Fibroblast of skin of scalp (primary cell): ENCODE measurements at regions not wholly inside any gene's neighbourhood (a gene's known extent, or its start where the extent isn't known, plus 50 kb on each side); places are given as distances from the start of the nearest gene placed in this dataset.

Experiments used
- DNase-seq: peaks from one replicate; pipeline ENCODE4 v3.0.0-alpha.2; 2013

- no peak for DNase-seq
Observed at GRCh38 chr6:90936286-90936685, 349.4 kb upstream of the MAP3K7 start.

GRCh38 chr6:90934966-90935365 is 348.1 kb upstream of the MAP3K7 start:
- DNase-seq = no peak

DNA sequence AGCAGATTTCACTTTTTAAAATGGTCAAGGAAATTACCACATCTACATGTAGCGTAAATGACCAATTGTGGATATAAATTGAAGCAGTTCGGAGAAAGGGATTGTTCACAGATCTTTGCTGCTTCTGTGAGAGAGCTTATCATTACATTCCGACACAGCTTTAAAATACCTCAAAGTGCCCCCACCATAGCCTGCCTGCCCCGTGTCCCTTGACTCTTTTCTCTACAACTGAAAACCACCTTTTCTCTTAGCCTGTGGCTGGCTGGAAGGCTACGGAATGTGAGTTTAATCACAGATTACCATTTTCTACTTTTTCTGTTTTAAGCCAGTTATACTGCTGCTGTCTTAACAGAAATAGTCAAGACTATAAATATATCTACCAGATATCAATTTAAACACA is 347.2 kb upstream of the MAP3K7 start:
- no peak for DNase-seq

DNA sequence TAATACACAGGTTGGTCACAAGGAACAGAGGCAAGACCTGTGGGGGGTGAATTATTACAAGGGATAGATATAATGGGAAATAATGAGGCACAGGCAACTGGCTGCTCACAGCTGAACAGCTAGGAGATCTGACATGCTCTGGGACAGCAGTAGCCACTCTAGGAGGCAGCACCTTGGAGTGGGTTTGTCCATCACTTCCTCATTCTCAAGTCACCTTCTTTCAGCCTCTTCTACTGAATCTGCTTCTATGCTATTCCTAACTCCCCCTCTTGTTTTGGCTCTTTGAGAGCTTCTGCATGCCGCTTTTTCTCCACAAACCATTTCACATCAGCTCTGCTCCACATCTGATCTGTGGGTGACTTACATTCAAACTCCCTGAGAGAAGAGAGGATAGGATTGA is 345.5 kb upstream of the MAP3K7 start:
- DNase-seq = no peak

GRCh38 chr6:90928051-90928450 is 341.2 kb upstream of the MAP3K7 start:
- DNase-seq = no peak

GRCh38 chr6:90925726-90926125 is 338.9 kb upstream of the MAP3K7 start:
- DNase-seq = no peak

DNA sequence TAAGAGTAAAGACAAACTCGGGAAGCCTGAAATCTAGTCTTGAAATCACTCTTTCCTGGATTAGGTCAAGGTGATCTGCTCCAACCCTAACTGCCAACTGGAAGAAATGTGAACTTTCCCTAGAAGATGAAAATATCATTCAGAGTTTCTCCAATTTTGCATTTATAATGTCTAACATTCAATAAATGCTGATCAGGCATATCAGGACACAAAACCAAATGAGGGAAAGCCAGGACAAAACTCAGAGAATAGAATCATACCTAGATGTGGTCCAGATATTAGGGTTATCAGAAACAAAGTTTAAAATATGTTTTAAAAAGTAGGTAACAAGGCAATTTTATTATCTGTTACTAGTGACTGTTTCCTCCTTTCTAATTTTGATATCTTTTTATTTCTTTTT is 335.5 kb upstream of the MAP3K7 start:
- DNase-seq = no peak

DNA sequence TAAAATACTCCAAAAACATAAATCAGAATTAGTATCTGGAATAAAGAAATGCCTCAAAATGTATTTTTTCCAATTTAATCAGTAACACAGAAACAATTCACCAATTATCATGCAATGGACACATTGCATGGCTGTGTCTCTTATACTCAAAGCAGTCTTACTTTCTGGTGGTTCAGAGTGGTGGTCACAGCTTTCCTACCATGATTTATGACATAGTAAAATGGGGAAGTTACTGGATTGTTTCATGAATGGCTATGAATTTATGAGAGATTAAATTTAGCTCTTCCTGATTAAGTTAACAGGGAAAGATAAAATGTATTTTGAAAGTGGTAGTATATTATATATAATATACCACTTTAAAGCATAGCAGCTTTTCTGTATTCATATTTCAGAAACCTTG is 331.5 kb upstream of the MAP3K7 start:
- DNase-seq = no peak

DNA sequence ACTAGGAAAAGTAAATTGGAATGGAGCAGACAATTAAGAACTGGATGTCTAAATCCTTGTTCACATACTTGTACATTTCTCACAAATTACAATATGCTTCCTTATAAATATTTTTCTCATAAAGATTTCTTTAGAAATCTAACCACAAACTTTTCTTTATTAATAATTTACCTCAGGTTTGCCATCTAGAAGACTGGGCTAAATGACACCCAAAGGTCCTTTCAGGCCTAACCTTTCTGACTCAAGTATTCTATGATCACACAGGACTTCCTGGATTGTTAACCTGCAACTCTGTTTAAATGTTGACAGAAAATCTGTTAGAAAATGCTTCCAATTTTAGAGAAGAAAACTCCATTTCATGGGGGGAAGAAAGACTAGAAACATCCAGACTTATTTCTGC is 330.5 kb upstream of the MAP3K7 start:
- no peak for DNase-seq

DNA sequence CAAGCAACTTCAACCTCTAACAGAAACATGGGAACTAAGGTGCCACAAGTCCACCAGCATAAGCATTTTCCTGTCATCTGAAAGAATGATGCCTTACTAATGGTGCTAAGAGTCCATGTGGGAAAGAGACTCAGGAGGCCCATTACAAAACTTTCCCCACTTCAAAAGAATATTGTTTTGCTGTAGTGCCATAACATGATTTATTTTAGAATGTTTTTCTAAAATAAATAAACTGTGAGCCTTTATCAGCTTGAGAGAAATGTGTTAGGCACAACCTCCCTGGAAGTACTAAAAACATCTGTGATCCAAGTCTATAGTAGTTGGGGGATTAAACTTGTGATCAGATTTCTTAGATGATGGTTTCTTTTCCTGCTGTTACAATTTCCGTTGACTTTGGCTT is 330.1 kb upstream of the MAP3K7 start:
- no peak for DNase-seq

DNA sequence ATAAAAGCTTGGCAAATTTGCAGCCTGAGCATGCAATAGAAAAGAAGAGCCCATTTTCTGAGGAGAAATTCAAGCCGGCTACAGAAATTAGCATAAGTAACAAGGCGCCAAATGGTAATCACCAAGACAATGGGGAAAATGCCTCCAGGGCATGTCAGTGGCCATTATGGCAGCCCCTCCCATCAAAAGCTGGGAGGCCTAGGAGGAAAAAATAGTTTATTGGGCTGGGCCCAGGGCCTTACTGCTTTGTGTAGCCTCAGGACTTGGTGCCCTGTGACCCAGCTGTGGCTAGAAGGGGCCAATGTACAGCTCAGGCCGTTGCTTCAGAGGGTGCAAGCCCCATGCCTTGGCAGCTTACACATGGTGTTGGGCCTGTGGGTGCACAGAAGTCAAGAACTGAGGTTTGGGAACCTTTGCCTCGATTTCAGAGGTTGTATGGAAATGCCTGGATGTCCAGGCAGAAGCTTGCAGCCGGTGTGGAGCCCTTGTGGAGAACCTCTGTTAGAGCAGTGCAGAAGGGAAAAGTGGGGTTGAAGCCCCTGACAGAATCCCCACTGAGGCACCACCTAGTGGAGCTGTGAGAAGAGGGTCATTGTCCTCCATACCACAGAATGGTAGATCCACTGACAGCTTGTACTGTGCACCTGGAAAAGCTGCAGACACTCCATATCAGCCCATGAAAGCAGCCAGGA is 328.5 kb upstream of the MAP3K7 start:
- no peak for DNase-seq

DNA sequence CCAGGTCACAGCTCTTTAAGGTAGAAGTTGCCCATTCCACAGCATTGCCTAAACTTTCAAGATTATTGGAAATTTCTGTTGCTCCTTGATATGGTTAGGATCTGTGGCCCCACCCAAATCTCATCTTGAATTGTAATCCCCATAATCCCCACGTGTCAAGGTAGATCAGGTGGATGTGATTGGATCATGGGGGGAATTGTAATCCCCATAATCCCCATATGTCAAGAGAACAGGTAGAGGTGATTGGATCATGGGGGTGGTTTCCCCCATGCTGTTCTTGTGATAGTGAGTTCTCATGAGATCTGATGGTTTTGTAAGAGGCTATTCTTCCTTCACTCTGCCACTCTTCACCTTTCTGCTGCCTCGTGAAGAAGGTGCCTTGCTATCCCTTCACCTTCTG is 327.4 kb upstream of the MAP3K7 start:
- no peak for DNase-seq

- DNase-seq = no peak
Observed at GRCh38 chr6:90913266-90913960, 326.5 kb upstream of the MAP3K7 start.

DNA sequence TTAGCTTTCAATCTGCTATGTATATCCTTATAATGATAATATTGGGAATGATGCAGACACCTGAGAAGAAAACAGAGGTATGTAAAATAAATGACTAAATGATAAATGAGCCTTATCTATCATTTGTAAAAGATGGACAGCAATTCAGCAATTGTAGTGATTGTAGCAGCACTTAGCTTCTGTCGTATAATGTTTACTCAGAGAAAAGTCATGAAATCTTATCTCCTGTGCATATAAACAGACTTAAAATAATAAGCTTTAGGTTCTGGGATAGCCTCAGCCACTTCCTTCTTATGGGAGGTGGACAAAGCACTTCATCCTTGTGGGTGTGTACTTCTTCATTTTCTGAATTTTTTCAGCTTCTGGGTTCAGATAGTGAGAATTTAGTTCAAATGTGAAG is 324.8 kb upstream of the MAP3K7 start:
- no peak for DNase-seq

DNA sequence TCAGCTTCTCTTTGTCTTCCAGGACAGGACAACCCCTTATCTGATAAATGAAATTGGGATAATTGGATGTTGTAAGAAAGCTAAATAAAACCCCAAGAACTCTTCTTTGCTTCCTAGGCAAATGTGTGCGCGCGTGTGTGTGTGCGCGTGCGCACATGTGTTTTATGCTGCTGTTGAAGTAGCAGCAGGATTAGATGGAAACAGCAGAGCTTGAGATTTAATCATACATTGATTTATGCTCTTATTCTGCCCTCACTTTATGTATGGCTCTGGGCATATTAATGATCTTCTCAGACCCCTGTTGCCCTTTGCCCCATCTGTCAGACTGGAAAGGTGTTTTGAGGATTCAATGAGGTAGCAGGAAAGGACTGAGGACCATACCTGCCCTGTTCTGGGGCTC is 324.0 kb upstream of the MAP3K7 start:
- no peak for DNase-seq

GRCh38 chr6:90907931-90908655 is 321.2 kb upstream of the MAP3K7 start:
- no peak for DNase-seq

DNA sequence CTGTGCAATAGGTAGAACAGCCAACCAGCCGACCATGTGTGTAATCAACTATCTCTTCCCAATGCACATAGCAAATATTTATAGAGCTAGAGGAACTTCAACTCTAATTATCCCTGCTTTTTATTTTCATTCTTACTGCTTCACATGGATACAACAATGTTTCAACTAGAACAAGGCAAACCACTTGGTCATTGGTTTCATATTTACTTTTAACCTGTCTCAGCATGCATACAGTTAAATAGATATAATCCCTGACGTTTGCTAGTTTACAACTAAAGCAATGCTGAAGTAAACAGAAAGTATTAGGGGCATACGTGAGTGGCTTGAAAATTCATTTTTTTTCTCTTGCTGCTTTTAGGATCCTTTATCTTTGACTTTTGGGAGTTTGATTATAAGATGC is 318.5 kb upstream of the MAP3K7 start:
- DNase-seq = no peak

DNA sequence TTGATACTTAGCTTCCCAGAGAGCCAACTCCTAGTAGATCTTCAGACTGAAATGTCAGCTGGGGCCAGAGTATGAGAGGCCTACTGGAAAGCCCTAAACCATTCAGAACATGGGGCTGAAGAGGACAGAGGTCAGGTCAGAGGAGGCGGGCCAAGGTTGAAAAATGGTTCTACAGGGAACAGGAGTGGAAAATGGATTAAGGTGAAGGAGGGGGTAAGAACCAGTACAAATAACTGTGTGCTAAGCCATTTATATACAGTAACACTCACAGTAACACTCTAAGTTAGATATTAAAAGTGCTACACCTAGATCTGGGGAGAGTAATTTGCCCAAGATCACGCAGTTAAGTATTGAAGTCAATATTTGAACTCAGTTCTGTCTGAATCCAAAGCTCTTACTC is 313.2 kb upstream of the MAP3K7 start:
- DNase-seq = no peak

GRCh38 chr6:90898763-90899162 is 311.9 kb upstream of the MAP3K7 start:
- no peak for DNase-seq

- no peak for DNase-seq
Observed at GRCh38 chr6:90896075-90896547, 309.2 kb upstream of the MAP3K7 start.

- DNase-seq = no peak
Observed at GRCh38 chr6:90895299-90896074, 308.6 kb upstream of the MAP3K7 start.

DNA sequence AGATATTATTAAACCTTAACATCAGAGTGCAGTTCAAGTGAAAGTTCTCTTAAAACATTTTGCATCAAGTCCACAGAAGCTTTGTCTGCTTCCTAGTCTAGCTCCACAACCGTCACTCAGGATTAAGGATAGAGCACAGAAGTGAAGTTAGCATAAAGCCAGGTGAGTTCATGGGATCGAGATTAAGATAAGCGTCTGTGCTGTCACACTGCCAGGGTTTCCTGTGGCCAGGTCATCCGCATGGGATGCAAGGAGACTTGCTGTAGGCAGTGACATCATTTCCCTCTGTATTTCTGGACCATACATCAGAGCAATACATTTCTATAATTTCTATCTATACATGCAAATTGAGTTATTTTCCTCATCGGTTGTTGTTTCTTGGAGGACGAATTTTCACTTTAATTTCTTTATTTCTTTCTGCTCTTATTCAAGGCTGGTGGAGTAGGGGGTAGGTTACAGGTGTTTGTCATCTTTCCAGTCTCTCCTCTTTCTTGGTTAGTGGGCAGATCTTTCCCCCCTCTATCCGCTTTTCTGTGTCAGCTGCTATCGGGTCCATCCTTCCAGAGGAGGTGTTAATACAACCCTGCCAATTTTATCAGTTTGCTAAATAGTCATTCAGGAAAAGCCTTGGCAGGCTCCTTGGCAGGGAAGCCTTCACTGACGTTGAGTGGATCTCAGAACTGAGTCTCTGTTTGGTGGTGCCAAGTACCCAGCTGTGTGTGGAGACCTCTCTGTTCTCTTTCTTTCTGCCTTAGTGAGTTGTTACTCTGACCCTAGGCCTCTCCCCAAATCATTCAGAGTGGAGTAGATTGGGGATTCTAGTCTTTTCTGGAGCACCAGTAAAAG is 307.6 kb upstream of the MAP3K7 start:
- DNase-seq = no peak
